ENCODE measurements at regions not wholly inside any gene's neighbourhood (a gene's known extent, or its start where the extent isn't known, plus 50 kb on each side); places are given as distances from the start of the nearest gene placed in this dataset.

- Histone ChIP-seq H4K20me1 (ENCODE audit: insufficient read depth) (no peaks in the 10 kb centered on the region), H3K4me3 (ENCODE audit: low read depth in 2 of 2, low read length in 1 of 2) (no peak overlapping the region), H3K4me2 (no peak overlapping the region), H3K27me3 (ENCODE audit: insufficient read depth) (no peaks in the 10 kb centered on the region), H2AFZ (ENCODE audit: low read depth) (no peak overlapping the region), H3K9me2 (no peaks in the 10 kb centered on the region), H3K9ac (no peak overlapping the region), H3K27ac (ENCODE audit: low read depth in 2 of 2, low read length in 1 of 2) (no peak overlapping the region), H3K36me3 (replicated peaks in 1 of 2; ENCODE audit: control insufficient read depth in 1 of 2, insufficient read depth in 2 of 2, low read length in 1 of 2) (no peaks in the 10 kb centered on the region), H3K9me3 (no peaks in the 10 kb centered on the region), H3K4me1 (ENCODE audit: control insufficient read depth in 1 of 2, insufficient read depth in 2 of 2, low read depth in 1 of 2, low read length in 1 of 2) (no peaks in the 10 kb centered on the region; a peak in 1 of 4 replicates), H3K79me2 (ENCODE audit: insufficient read depth) (no peaks in the 10 kb centered on the region), H3F3A (replicated peaks; ENCODE audit: insufficient read depth) (no peaks in the 10 kb centered on the region)
- no peak for DNase-seq
- ChIA-PET CTCF (no interaction called here), POLR2A (no interaction called here)
- TF ChIP-seq SIN3A (IDR thresholded peaks at IDR 0.05; ENCODE audit: borderline replicate concordance, low read depth, low read length), result no peak
- no peak for TF ChIP-seq SMC3 (IDR thresholded peaks at IDR 0.05; ENCODE audit: low read depth, low read length)
- no peak for TF ChIP-seq NRF1 (IDR thresholded peaks at IDR 0.05; ENCODE audit: low read depth, low read length)
- no peak for TF ChIP-seq MEF2A (IDR thresholded peaks at IDR 0.05; ENCODE audit: borderline replicate concordance, low read depth)
- no peak for TF ChIP-seq MXI1 (IDR thresholded peaks at IDR 0.05; ENCODE audit: low read depth, low read length)
- no peak for TF ChIP-seq CHD2 (IDR thresholded peaks at IDR 0.05; ENCODE audit: low read length, partially characterized antibody)
- TF ChIP-seq JUND (IDR thresholded peaks at IDR 0.05), result no peak
- no peak for TF ChIP-seq USF1 (IDR thresholded peaks at IDR 0.05; ENCODE audit: borderline replicate concordance, low read depth)
- 48% methylated on average over 14 of the region's 14 CpGs for WGBS (ENCODE audit: low lambda C conversion rate)
Observed at GRCh38 chr2:2561346-2562095, 230.4 kb upstream of the MYT1L start.

- TF ChIP-seq ZBTB33 (IDR thresholded peaks at IDR 0.05; ENCODE audit: borderline replicate concordance, low read depth) (no peak), NFIC (IDR thresholded peaks at IDR 0.05; ENCODE audit: borderline replicate concordance) (no peak)
- H3F3A ChIP-seq (replicated peaks; ENCODE audit: insufficient read depth), result no peaks in the 10 kb centered on the region
- H3K79me2 ChIP-seq (ENCODE audit: insufficient read depth), result no peaks in the 10 kb centered on the region
- H2AFZ ChIP-seq (ENCODE audit: low read depth), result no peak overlapping the region
- H3K9ac ChIP-seq, result no peak overlapping the region
- no peaks in the 10 kb centered on the region for H4K20me1 ChIP-seq (ENCODE audit: insufficient read depth)
- no peaks in the 10 kb centered on the region for H3K36me3 ChIP-seq (replicated peaks in 1 of 2; ENCODE audit: control insufficient read depth in 1 of 2, insufficient read depth in 2 of 2, low read length in 1 of 2)
- no peaks in the 10 kb centered on the region for H3K9me2 ChIP-seq
- DNase-seq, result no peak
- no peak overlapping the region for H3K4me3 ChIP-seq (ENCODE audit: low read depth in 2 of 2, low read length in 1 of 2)
- 42% methylated on average over 15 of the region's 16 CpGs for WGBS (ENCODE audit: low lambda C conversion rate)
- no peaks in the 10 kb centered on the region for H3K27me3 ChIP-seq (ENCODE audit: insufficient read depth)
- ChIA-PET POLR2A (no interaction called here), CTCF (no interaction called here)
- H3K27ac ChIP-seq (ENCODE audit: low read depth in 2 of 2, low read length in 1 of 2), result no peak overlapping the region
- no peaks in the 10 kb centered on the region; a peak in 1 of 4 replicates for H3K4me1 ChIP-seq (ENCODE audit: control insufficient read depth in 1 of 2, insufficient read depth in 2 of 2, low read depth in 1 of 2, low read length in 1 of 2)
- no peaks in the 10 kb centered on the region for H3K9me3 ChIP-seq
- no peak overlapping the region for H3K4me2 ChIP-seq
Observed at GRCh38 chr2:2560374-2561015, 229.4 kb upstream of the MYT1L start.
